ENCODE measurements at regions not wholly inside any gene's neighbourhood (a gene's known extent, or its start where the extent isn't known, plus 50 kb on each side); places are given as distances from the start of the nearest gene placed in this dataset.

- H4K20me1 ChIP-seq (ENCODE audit: insufficient read depth, low read length), result no peaks in the 10 kb centered on the region
- H3F3A ChIP-seq (ENCODE audit: insufficient read depth, low read length), result no peaks in the 10 kb centered on the region
- H3K4me1 ChIP-seq (ENCODE audit: insufficient read depth, low read length, severe bottlenecking), result no peaks in the 10 kb centered on the region
- TF ChIP-seq CTCF (IDR thresholded peaks at IDR 0.05; ENCODE audit: low read length), result no peak
- no peak for TF ChIP-seq EZH2 (IDR thresholded peaks at IDR 0.05; ENCODE audit: borderline replicate concordance, low read length)
- H3K9me2 ChIP-seq (ENCODE audit: low read depth, low read length), result no peaks in the 10 kb centered on the region
- H3K4me3 ChIP-seq (ENCODE audit: low read depth, low read length, poor library complexity, severe bottlenecking), result no peak overlapping the region
- H3K9ac ChIP-seq (ENCODE audit: low read length), result no peak overlapping the region
- no peak overlapping the region for H3K27ac ChIP-seq (ENCODE audit: low read depth, low read length, poor library complexity, severe bottlenecking)
- no peaks in the 10 kb centered on the region for H3K27me3 ChIP-seq (ENCODE audit: insufficient read depth, low read length)
- no peaks in the 10 kb centered on the region for H3K79me2 ChIP-seq (ENCODE audit: insufficient read depth, low read length)
- H2AFZ ChIP-seq (ENCODE audit: low read length), result no peak overlapping the region
- no peak overlapping the region for H3K4me2 ChIP-seq (ENCODE audit: low read length)
- H3K36me3 ChIP-seq (ENCODE audit: insufficient read depth, low read length), result no peaks in the 10 kb centered on the region
- peaks cover 9% of the 10 kb centered on the region; the same call in 1 of the 2 replicates for H3K9me3 ChIP-seq (ENCODE audit: low read length)
Measured at GRCh38 chr10:32125023-32125422, 68.8 kb upstream of the KIF5B start.

GRCh38 chr10:32123021-32123420, 66.8 kb upstream of the KIF5B start:
- Histone ChIP-seq H3K4me2 (ENCODE audit: low read length) (no peak overlapping the region), H3K4me1 (ENCODE audit: insufficient read depth, low read length, severe bottlenecking) (no peaks in the 10 kb centered on the region), H3K27ac (ENCODE audit: low read depth, low read length, poor library complexity, severe bottlenecking) (no peak overlapping the region), H3K36me3 (ENCODE audit: insufficient read depth, low read length) (no peaks in the 10 kb centered on the region), H3K79me2 (ENCODE audit: insufficient read depth, low read length) (no peaks in the 10 kb centered on the region), H3K9ac (ENCODE audit: low read length) (no peak overlapping the region), H3K9me2 (ENCODE audit: low read depth, low read length) (no peaks in the 10 kb centered on the region), H3K9me3 (ENCODE audit: low read length) (peaks cover 9% of the 10 kb centered on the region; the same call in 1 of the 2 replicates), H3K4me3 (ENCODE audit: low read depth, low read length, poor library complexity, severe bottlenecking) (no peak overlapping the region), H2AFZ (ENCODE audit: low read length) (no peak overlapping the region), H3K27me3 (ENCODE audit: insufficient read depth, low read length) (no peaks in the 10 kb centered on the region), H3F3A (ENCODE audit: insufficient read depth, low read length) (no peaks in the 10 kb centered on the region), H4K20me1 (ENCODE audit: insufficient read depth, low read length) (no peaks in the 10 kb centered on the region)
- TF ChIP-seq EZH2 (IDR thresholded peaks at IDR 0.05; ENCODE audit: borderline replicate concordance, low read length) (no peak), CTCF (IDR thresholded peaks at IDR 0.05; ENCODE audit: low read length) (no peak)

GRCh38 chr10:32121648-32122047, 65.4 kb upstream of the KIF5B start:
- no peak overlapping the region for H2AFZ ChIP-seq (ENCODE audit: low read length)
- no peak overlapping the region for H3K4me2 ChIP-seq (ENCODE audit: low read length)
- H3K9me2 ChIP-seq (ENCODE audit: low read depth, low read length), result no peaks in the 10 kb centered on the region
- H3K4me1 ChIP-seq (ENCODE audit: insufficient read depth, low read length, severe bottlenecking), result no peaks in the 10 kb centered on the region
- no peaks in the 10 kb centered on the region for H3K27me3 ChIP-seq (ENCODE audit: insufficient read depth, low read length)
- no peaks in the 10 kb centered on the region for H3F3A ChIP-seq (ENCODE audit: insufficient read depth, low read length)
- no peak overlapping the region for H3K9ac ChIP-seq (ENCODE audit: low read length)
- no peaks in the 10 kb centered on the region for H3K36me3 ChIP-seq (ENCODE audit: insufficient read depth, low read length)
- no peaks in the 10 kb centered on the region for H3K79me2 ChIP-seq (ENCODE audit: insufficient read depth, low read length)
- no peak overlapping the region for H3K4me3 ChIP-seq (ENCODE audit: low read depth, low read length, poor library complexity, severe bottlenecking)
- H3K27ac ChIP-seq (ENCODE audit: low read depth, low read length, poor library complexity, severe bottlenecking), result no peak overlapping the region
- H3K9me3 ChIP-seq (ENCODE audit: low read length), result peaks cover 9% of the 10 kb centered on the region; the same call in 1 of the 2 replicates
- H4K20me1 ChIP-seq (ENCODE audit: insufficient read depth, low read length), result no peaks in the 10 kb centered on the region
- no peak for TF ChIP-seq EZH2 (IDR thresholded peaks at IDR 0.05; ENCODE audit: borderline replicate concordance, low read length)
- no peak for TF ChIP-seq CTCF (IDR thresholded peaks at IDR 0.05; ENCODE audit: low read length)

Data from OCI-LY1 (cell line).